IMR-90 (cell line): ENCODE measurements at regions not wholly inside any gene's neighbourhood (a gene's known extent, or its start where the extent isn't known, plus 50 kb on each side); places are given as distances from the start of the nearest gene placed in this dataset.

ENCODE experiments used
- ATAC-seq: fragments of 200-7000 bp; cut with Tn5 transposase; 2 replicates; pipeline ENCODE4 v1.9.1; 2020; ENCODE audit warnings: low read depth, mild to moderate bottlenecking, moderate library complexity
- BruUV-seq: library from RNA; stranded (reverse); fragments of 400-500 nt; replicated peaks from 2 replicates; lab custom pipeline; 2021; lab: Mats Ljungman, UMichigan
- CTCF ChIA-PET: fragments of 300-600 bp; formaldehyde crosslinking; extraction: SDS; loops from one replicate; lab custom pipeline; 2021; ENCODE audit warnings: antibody characterized with exemption; lab: Yijun Ruan, JAX
- POLR2A ChIA-PET: fragments of 300-600 bp; sonication (Branson Sonifier 250); formaldehyde crosslinking; loops from one replicate; lab custom pipeline; 2022; ENCODE audit warnings: antibody characterized with exemption; ENCODE audit not compliant: unreplicated experiment; lab: Charles Lee
- DNase-seq: peaks from one replicate; pipeline ENCODE4 v3.0.0; 2013
- H2AFZ ChIP-seq: replicated peaks from 2 replicates; pipeline ENCODE3; 2013; ENCODE audit warnings: low read length, mild to moderate bottlenecking; ENCODE audit not compliant: poor library complexity
- H2AK5ac ChIP-seq: 2 replicates; pipeline ENCODE4 v1.6.1; 2013; ENCODE audit warnings: low read depth, low read length, inconsistent platforms
- H2AK9ac ChIP-seq: replicated peaks from 2 replicates; pipeline ENCODE3; 2013; ENCODE audit warnings: mild to moderate bottlenecking, low read depth, low read length, moderate library complexity; ENCODE audit not compliant: poor library complexity
- H2BK120ac ChIP-seq: 2 replicates; pipeline ENCODE4 v1.6.1; 2013; ENCODE audit warnings: low read depth, low read length, inconsistent platforms
- H2BK15ac ChIP-seq: 3 replicates; pipeline ENCODE4 v1.6.1; 2013; ENCODE audit warnings: low read depth, low read length, inconsistent platforms
- H2BK20ac ChIP-seq: 2 replicates; pipeline ENCODE4 v1.6.1; 2013; ENCODE audit warnings: low read depth, mild to moderate bottlenecking, inconsistent platforms, low read length, moderate library complexity
- H2BK5ac ChIP-seq: 2 replicates; pipeline ENCODE4 v1.6.1; 2013; ENCODE audit warnings: mild to moderate bottlenecking, low read depth, low read length, inconsistent platforms; ENCODE audit not compliant: poor library complexity, severe bottlenecking
- H3K14ac ChIP-seq: replicated peaks from 2 replicates; pipeline ENCODE4 v1.6.1; 2013; ENCODE audit warnings: low read depth, low read length, inconsistent platforms
- H3K18ac ChIP-seq: 2 replicates; pipeline ENCODE4 v1.6.1; 2013; ENCODE audit warnings: low read depth, low read length, control low read depth
- H3K23ac ChIP-seq: 2 replicates; pipeline ENCODE4 v1.6.1; 2013; ENCODE audit warnings: low read depth, low read length, inconsistent platforms
- H3K27ac ChIP-seq: 2 replicates; pipeline ENCODE4 v1.5.1; 2013; ENCODE audit warnings: mild to moderate bottlenecking, control low read depth, low read length; ENCODE audit not compliant: insufficient read depth
- H3K27me3 ChIP-seq: 2 replicates; pipeline ENCODE4 v1.6.1; 2013; ENCODE audit warnings: low read length; ENCODE audit not compliant: control insufficient read depth, insufficient read depth
- H3K36me3 ChIP-seq: 2 replicates; pipeline ENCODE4 v1.6.1; 2013; ENCODE audit warnings: low read length, mixed read lengths; ENCODE audit not compliant: control insufficient read depth, insufficient read depth
- H3K4ac ChIP-seq: 2 replicates; pipeline ENCODE4 v1.6.1; 2013; ENCODE audit warnings: low read depth, low read length, inconsistent platforms
- H3K4me1 ChIP-seq: 2 replicates; pipeline ENCODE4 v1.6.1; 2013; ENCODE audit warnings: low read length, mixed read lengths; ENCODE audit not compliant: control insufficient read depth, insufficient read depth
- H3K4me2 ChIP-seq: 2 replicates; pipeline ENCODE4 v1.6.1; 2013; ENCODE audit warnings: low read depth, mild to moderate bottlenecking, control low read depth, low read length, moderate library complexity
- H3K4me3 ChIP-seq: 2 replicates; pipeline ENCODE4 v1.5.1; 2013; ENCODE audit warnings: low read depth, mild to moderate bottlenecking, control low read depth, low read length, moderate library complexity; ENCODE audit not compliant: insufficient read depth
- H3K56ac ChIP-seq: 2 replicates; pipeline ENCODE4 v1.6.1; 2013; ENCODE audit warnings: low read length, inconsistent platforms; ENCODE audit not compliant: insufficient read depth; ENCODE audit errors: extremely low read depth
- H3K79me1 ChIP-seq, 2 experiments: 2 replicates each; pipeline ENCODE4 v1.6.1; 2013; ENCODE audit warnings: low read length in 2 of 2, inconsistent platforms in 1 of 2, low read depth in 1 of 2
- H3K9ac ChIP-seq: 2 replicates; pipeline ENCODE4 v1.6.1; 2013; ENCODE audit warnings: low read depth, low read length, control low read depth
- H3K9me1 ChIP-seq: 2 replicates; pipeline ENCODE4 v1.6.1; 2013; ENCODE audit warnings: low read length, inconsistent platforms; ENCODE audit not compliant: insufficient read depth
- H3K9me3 ChIP-seq: 2 replicates; pipeline ENCODE4 v1.6.1; 2013; ENCODE audit warnings: low read length; ENCODE audit not compliant: control insufficient read depth, insufficient read depth
- H4K20me1 ChIP-seq: 2 replicates; pipeline ENCODE4 v1.6.1; 2013; ENCODE audit warnings: low read length, inconsistent platforms; ENCODE audit not compliant: insufficient read depth
- H4K5ac ChIP-seq: 2 replicates; pipeline ENCODE4 v1.6.1; 2013; ENCODE audit warnings: mild to moderate bottlenecking, low read depth, low read length, control low read depth
- H4K8ac ChIP-seq, 2 experiments: 2 replicates each; pipeline ENCODE4 v1.6.1; 2013; ENCODE audit warnings: low read depth in 2 of 2, low read length in 2 of 2, control low read depth in 1 of 2, inconsistent platforms in 1 of 2
- H4K91ac ChIP-seq: 2 replicates; pipeline ENCODE4 v1.6.1; 2013; ENCODE audit warnings: low read depth, low read length, inconsistent platforms; ENCODE audit not compliant: insufficient read depth
- NFE2L2 ChIP-seq: fragments of 150-350 bp; IDR thresholded peaks from 2 replicates; pipeline ENCODE4 v1.6.1; 2016; ENCODE audit warnings: low read depth, mild to moderate bottlenecking, low read length
- POLR2A ChIP-seq: IDR thresholded peaks from 2 replicates; pipeline ENCODE4 v1.6.1; 2012; ENCODE audit warnings: mild to moderate bottlenecking, low read depth, low read length
- SMC3 ChIP-seq: fragments of 150-350 bp; IDR thresholded peaks from 2 replicates; pipeline ENCODE4 v1.6.1; 2016; ENCODE audit warnings: low read depth, mild to moderate bottlenecking, antibody characterized with exemption, low read length, moderate library complexity
- whole genome bisulfite sequencing, 2 experiments: methylation state at CpG; one replicate each; pipeline versions ENCODE4 v1.1.5 to v1.1.7; 2013; ENCODE audit warnings: missing lambda C conversion rate in 2 of 2; ENCODE audit not compliant: insufficient read length in 1 of 2; ENCODE audit errors: extremely low coverage in 2 of 2; 5-methylcytosine and 5-hydroxymethylcytosine counted together
- dilution Hi-C: fragments of 300-500 bp; cut with HindIII; formaldehyde crosslinking; loops from one replicate; pipeline ENCODE4 v1.14.3; 2018; ENCODE audit warnings: low sequenced_read_pairs; ENCODE audit not compliant: unreplicated experiment
- in situ Hi-C: fragments of 300-500 bp; cut with MboI; formaldehyde crosslinking; loops from 3 replicates; pipeline ENCODE4 v1.14.3; 2019; ENCODE audit warnings: low sequenced_read_pairs, inconsistent platforms, mixed read lengths
- intact Hi-C: fragments of 100-400 bp; cut with micrococcal nuclease; formaldehyde crosslinking; loops from 2 replicates; pipeline ENCODE4 v1.10.0; 2022
- TF ChIP-seq, protein P1 (sequence below): fragments of 150-350 bp; IDR thresholded peaks from 2 replicates; pipeline ENCODE4 v1.6.1; 2017; ENCODE audit warnings: mild to moderate bottlenecking, antibody characterized with exemption, low read length, low read depth

DNA sequence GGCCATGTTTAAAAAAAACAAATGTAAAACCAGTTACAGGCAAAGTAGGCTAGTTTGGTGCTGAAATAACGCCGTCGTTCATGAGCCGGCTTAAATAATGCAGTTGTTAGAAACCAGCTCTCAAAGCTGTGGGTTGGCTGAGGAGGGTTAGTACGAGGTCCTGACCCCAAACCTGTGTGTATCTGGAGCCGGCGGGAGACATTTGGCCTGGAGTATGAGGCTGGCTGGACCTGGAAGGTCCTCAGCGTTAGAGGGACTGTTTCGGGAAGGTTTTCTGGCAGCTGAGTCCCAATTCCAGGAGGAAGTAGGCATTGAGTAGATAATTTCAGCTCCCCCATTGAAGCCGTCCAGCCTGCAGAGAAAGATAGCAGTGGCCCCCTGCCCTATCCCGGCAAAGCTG, 73.4 kb upstream of the PPP2R3B start:
- CTCF ChIA-PET, result no interaction called here
- H3K23ac ChIP-seq, result no peak overlapping the region
- DNase-seq (no peak), ATAC-seq (no peak)
- H3K4me2 ChIP-seq, result no peak overlapping the region
- H3K36me3 ChIP-seq, result no peaks in the 10 kb centered on the region
- no peak overlapping the region for H3K18ac ChIP-seq
- TF ChIP-seq SMC3 (no peak), NFE2L2 (no peak), POLR2A (no peak)
- TF ChIP-seq, protein P1, sequence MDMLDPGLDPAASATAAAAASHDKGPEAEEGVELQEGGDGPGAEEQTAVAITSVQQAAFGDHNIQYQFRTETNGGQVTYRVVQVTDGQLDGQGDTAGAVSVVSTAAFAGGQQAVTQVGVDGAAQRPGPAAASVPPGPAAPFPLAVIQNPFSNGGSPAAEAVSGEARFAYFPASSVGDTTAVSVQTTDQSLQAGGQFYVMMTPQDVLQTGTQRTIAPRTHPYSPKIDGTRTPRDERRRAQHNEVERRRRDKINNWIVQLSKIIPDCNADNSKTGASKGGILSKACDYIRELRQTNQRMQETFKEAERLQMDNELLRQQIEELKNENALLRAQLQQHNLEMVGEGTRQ, result no peak
- no peaks in the 10 kb centered on the region for H4K20me1 ChIP-seq
- no peak overlapping the region for H2BK15ac ChIP-seq
- dilution Hi-C loops, result no loop called here
- H3K56ac ChIP-seq, result no peak overlapping the region
- H3K4me1 ChIP-seq, result no peaks in the 10 kb centered on the region
- H4K8ac ChIP-seq, result no peak overlapping the region
- intact Hi-C loops, result no loop called here
- H2AK5ac ChIP-seq, result no peak overlapping the region
- H3K79me1 ChIP-seq, result no peaks in the 10 kb centered on the region
- no peaks in the 10 kb centered on the region for H3K9me1 ChIP-seq
- H2AK9ac ChIP-seq, result no peak overlapping the region
- POLR2A ChIA-PET, result no interaction called here
- no peak overlapping the region for H2AFZ ChIP-seq
- no peaks in the 10 kb centered on the region for H3K27me3 ChIP-seq
- no peak overlapping the region for H3K27ac ChIP-seq
- in situ Hi-C loops, result no loop called here
- WGBS, 2 experiments, result 42% methylated on average over 6 of the region's 11 CpGs; no CpG with 5 or more reads in 1 of the 2 experiments
- no peak overlapping the region for H3K14ac ChIP-seq
- BruUV-seq, result no TSS peak
- no peak overlapping the region for H2BK20ac ChIP-seq
- no peak overlapping the region for H2BK120ac ChIP-seq
- H3K4me3 ChIP-seq, result no peak overlapping the region
- no peak overlapping the region for H2BK5ac ChIP-seq
- H4K91ac ChIP-seq, result no peak overlapping the region
- H4K5ac ChIP-seq, result no peak overlapping the region
- peaks cover 26% of the 10 kb centered on the region for H3K9me3 ChIP-seq
- no peak overlapping the region for H3K9ac ChIP-seq
- no peak overlapping the region for H3K4ac ChIP-seq
